Activated CD8-positive, alpha-beta T cell treated with anti-CD3 and anti-CD28 coated beads for 36 hours (primary cell): ENCODE measurements at regions not wholly inside any gene's neighbourhood (a gene's known extent, or its start where the extent isn't known, plus 50 kb on each side); places are given as distances from the start of the nearest gene placed in this dataset.

ENCODE experiments used
- ATAC-seq: fragments of 200-7000 bp; cut with Tn5 transposase; one replicate; pipeline ENCODE4 v1.10.0; 2021; ENCODE audit warnings: mild to moderate bottlenecking, moderate library complexity
- CTCF ChIA-PET: fragments of 350-600 bp; sonication (Branson Sonifier 250); formaldehyde crosslinking; loops from one replicate; lab custom pipeline; 2021; ENCODE audit warnings: antibody characterized with exemption; lab: Charles Lee
- POLR2A ChIA-PET: fragments of 350-600 bp; sonication (Branson Sonifier 250); formaldehyde crosslinking; loops from one replicate; lab custom pipeline; 2021; ENCODE audit warnings: antibody characterized with exemption; lab: Charles Lee
- DNase-seq: peaks from one replicate; pipeline ENCODE4 v3.0.0-alpha.2; 2020
- H3K27ac Mint-ChIP-seq: one replicate; pipeline ENCODE4 v1.8.0; 2021; ENCODE audit warnings: mild to moderate bottlenecking, mixed read lengths
- H3K27me3 Mint-ChIP-seq: one replicate; pipeline ENCODE4 v1.8.0; 2021; ENCODE audit warnings: mixed read lengths
- H3K36me3 Mint-ChIP-seq: one replicate; pipeline ENCODE4 v1.8.0; 2021; ENCODE audit warnings: low read depth, mixed read lengths
- H3K4me1 Mint-ChIP-seq: one replicate; pipeline ENCODE4 v1.8.0; 2021; ENCODE audit warnings: low read depth, mixed read lengths
- H3K4me3 Mint-ChIP-seq: one replicate; pipeline ENCODE4 v1.8.0; 2021; ENCODE audit warnings: mild to moderate bottlenecking, moderate library complexity, mixed read lengths
- H3K9me3 Mint-ChIP-seq: one replicate; pipeline ENCODE4 v1.8.0; 2021; ENCODE audit warnings: mixed read lengths
- intact Hi-C: fragments of 100-400 bp; cut with micrococcal nuclease; formaldehyde crosslinking; loops from one replicate; pipeline ENCODE4 v1.10.0; 2022
- TF ChIP-seq, protein P1 (sequence below): fragments of 200-600 bp; IDR thresholded peaks from one replicate; pipeline ENCODE4 v1.8.0; 2022; ENCODE audit warnings: antibody characterized with exemption, mild to moderate bottlenecking

DNA sequence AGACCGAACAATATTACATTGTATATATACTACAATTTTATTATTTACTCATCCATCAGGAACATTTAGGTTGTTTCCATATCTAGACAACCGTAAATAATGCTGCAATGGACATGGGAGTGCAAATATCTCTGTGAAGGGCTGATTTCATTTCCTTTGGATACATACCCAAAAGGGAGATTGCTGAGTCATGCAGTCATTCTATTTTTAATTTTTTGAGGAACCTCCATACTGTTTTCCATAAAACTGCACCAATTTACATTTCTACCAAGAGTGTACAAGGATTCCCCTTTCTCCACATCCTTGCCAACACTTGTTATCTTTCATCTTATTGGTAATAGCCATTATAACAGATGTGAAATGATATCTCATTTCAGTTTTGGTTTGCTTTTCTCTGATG is 84.7 kb downstream of the SLC41A2 start:
- POLR2A ChIA-PET = no interaction called here
- CTCF ChIA-PET = no interaction called here

GRCh38 chr12:104870797-104871196 is 87.3 kb downstream of the SLC41A2 start:
- ATAC-seq = no peak
- TF ChIP-seq, protein P1, sequence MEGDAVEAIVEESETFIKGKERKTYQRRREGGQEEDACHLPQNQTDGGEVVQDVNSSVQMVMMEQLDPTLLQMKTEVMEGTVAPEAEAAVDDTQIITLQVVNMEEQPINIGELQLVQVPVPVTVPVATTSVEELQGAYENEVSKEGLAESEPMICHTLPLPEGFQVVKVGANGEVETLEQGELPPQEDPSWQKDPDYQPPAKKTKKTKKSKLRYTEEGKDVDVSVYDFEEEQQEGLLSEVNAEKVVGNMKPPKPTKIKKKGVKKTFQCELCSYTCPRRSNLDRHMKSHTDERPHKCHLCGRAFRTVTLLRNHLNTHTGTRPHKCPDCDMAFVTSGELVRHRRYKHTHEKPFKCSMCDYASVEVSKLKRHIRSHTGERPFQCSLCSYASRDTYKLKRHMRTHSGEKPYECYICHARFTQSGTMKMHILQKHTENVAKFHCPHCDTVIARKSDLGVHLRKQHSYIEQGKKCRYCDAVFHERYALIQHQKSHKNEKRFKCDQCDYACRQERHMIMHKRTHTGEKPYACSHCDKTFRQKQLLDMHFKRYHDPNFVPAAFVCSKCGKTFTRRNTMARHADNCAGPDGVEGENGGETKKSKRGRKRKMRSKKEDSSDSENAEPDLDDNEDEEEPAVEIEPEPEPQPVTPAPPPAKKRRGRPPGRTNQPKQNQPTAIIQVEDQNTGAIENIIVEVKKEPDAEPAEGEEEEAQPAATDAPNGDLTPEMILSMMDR = no peak
- intact Hi-C loops = loop anchor here (10.0 kb wide), 1 partner anchor 184 kb away; no protein-coding TSS in a partner anchor
- Mint-ChIP-seq H3K4me1 (peaks cover 2% of the 10 kb centered on the region), H3K9me3 (no peaks in the 10 kb centered on the region), H3K27ac (no peak overlapping the region), H3K36me3 (no peaks in the 10 kb centered on the region), H3K27me3 (peaks cover 3% of the 10 kb centered on the region), H3K4me3 (no peak overlapping the region)
- POLR2A ChIA-PET = no interaction called here
- CTCF ChIA-PET = interaction anchor here (1.7 kb wide), 1 partner anchor 489 kb away, joined by 5 read pairs; no protein-coding TSS in a partner anchor
- no peak for DNase-seq

More for the DNA sequence above, 84.7 kb downstream of the SLC41A2 start:
- Mint-ChIP-seq H3K9me3 (no peaks in the 10 kb centered on the region), H3K4me1 (peaks cover 2% of the 10 kb centered on the region), H3K36me3 (no peaks in the 10 kb centered on the region), H3K27ac (no peak overlapping the region), H3K27me3 (peaks cover 3% of the 10 kb centered on the region), H3K4me3 (no peak overlapping the region)
- intact Hi-C loops = loop anchor here (10.0 kb wide), 1 partner anchor 181 kb away; no protein-coding TSS in a partner anchor
- ATAC-seq = no peak
- no peak for DNase-seq
- TF ChIP-seq, protein P1 = no peak

- Mint-ChIP-seq H3K9me3 (no peaks in the 10 kb centered on the region), H3K27ac (no peak overlapping the region), H3K4me3 (no peak overlapping the region), H3K36me3 (no peaks in the 10 kb centered on the region), H3K27me3 (peaks cover 3% of the 10 kb centered on the region), H3K4me1 (peaks cover 11% of the 10 kb centered on the region)
- ChIA-PET CTCF (interaction anchor here (1.8 kb wide), 1 partner anchor 484 kb away, joined by 7 read pairs; no protein-coding TSS in a partner anchor), POLR2A (no interaction called here)
- TF ChIP-seq, protein P1 = no peak
- DNase-seq (no peak), ATAC-seq (no peak)
- intact Hi-C loops = no loop called here
Measured at GRCh38 chr12:104866291-104866690, 91.8 kb downstream of the SLC41A2 start.

DNA sequence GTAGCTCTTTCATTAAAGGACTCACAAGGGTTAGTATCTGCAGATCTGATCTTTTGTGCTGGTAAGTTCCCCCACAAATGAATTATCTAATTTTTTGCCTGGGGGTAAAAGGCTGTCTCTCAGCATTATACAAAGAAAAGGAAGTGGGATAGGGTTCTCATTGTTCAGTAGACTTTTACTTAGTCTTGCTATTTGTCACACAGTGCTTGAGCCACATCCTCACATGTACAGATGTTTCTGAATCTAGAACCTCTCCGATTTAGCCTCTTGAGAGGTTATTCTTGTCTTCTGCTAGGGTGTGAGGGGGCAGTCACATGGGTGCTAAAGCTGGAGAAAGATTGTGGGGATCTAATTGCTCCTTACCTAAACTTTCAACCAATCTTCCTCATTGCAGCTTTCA is 93.0 kb downstream of the SLC41A2 start:
- Mint-ChIP-seq H3K36me3 (no peaks in the 10 kb centered on the region), H3K4me3 (no peak overlapping the region)

GRCh38 chr12:104864668-104865067 is 93.4 kb downstream of the SLC41A2 start:
- DNase-seq (no peak), ATAC-seq (no peak)
- ChIA-PET CTCF (interaction anchor here (1.2 to 2.1 kb wide), 4 partner anchors 8 to 483 kb away, joined by 4 to 10 read pairs (median 6); no protein-coding TSS in a partner anchor), POLR2A (interaction anchor here (0.6 kb wide), 2 partner anchors 113 to 581 kb away, joined by 3 read pairs; no protein-coding TSS in a partner anchor)
- peaks cover 3% of the 10 kb centered on the region for H3K27me3 Mint-ChIP-seq
- intact Hi-C loops = no loop called here
- peaks cover 11% of the 10 kb centered on the region for H3K4me1 Mint-ChIP-seq
- no peak overlapping the region for H3K4me3 Mint-ChIP-seq
- H3K27ac Mint-ChIP-seq = no peak overlapping the region
- TF ChIP-seq, protein P1 = no peak
- H3K36me3 Mint-ChIP-seq = no peaks in the 10 kb centered on the region
- no peaks in the 10 kb centered on the region for H3K9me3 Mint-ChIP-seq

More for the DNA sequence above, 93.0 kb downstream of the SLC41A2 start:
- intact Hi-C loops = no loop called here
- H3K4me1 Mint-ChIP-seq = peaks cover 11% of the 10 kb centered on the region
- POLR2A ChIA-PET = interaction anchor here (0.6 kb wide), 1 partner anchor 581 kb away, joined by 3 read pairs; no protein-coding TSS in a partner anchor
- TF ChIP-seq, protein P1 = no peak
- ATAC-seq (peak; percentile 49), DNase-seq (no peak)
- CTCF ChIA-PET = interaction anchor here (1.2 to 2.1 kb wide), 3 partner anchors 9 to 483 kb away, joined by 5 to 10 read pairs (median 8); no protein-coding TSS in a partner anchor
- H3K27me3 Mint-ChIP-seq = peaks cover 3% of the 10 kb centered on the region
- H3K27ac Mint-ChIP-seq = no peak overlapping the region
- H3K9me3 Mint-ChIP-seq = no peaks in the 10 kb centered on the region
